Sciatic nerve (tissue), 2 donors: ENCODE measurements at regions not wholly inside any gene's neighbourhood (a gene's known extent, or its start where the extent isn't known, plus 50 kb on each side); places are given as distances from the start of the nearest gene placed in this dataset. TPM values are rescaled to one million over a fixed set of nuclear protein-coding genes. Genes with fewer than 3 reads are reported as not detected.
"Not testable (repeated sequence)": the region's sequence is repeated elsewhere in the genome, so short reads cannot be mapped to it uniquely, and the experiment has no call there.

Experiments
- ATAC-seq: fragments of 200-7000 bp; cut with Tn5 transposase; one replicate; pipeline ENCODE4 v1.9.1; 2020; ENCODE audit warnings: mild to moderate bottlenecking, moderate library complexity
- DNase-seq: peaks from one replicate; pipeline ENCODE4 v3.0.0-alpha.2; 2020; ENCODE audit warnings: low spot score
- intact Hi-C: fragments of 100-400 bp; cut with DNase I; formaldehyde crosslinking; loops from one replicate; pipeline ENCODE4 v1.14.2; 2022
- microRNA-seq: library from miRNA; unstranded; fragments of <30 nt; microRNA quantifications from one replicate; pipeline ENCODE4 v1.2.0, GENCODE V29; 2020
- donor health status: DM: no; HTN: no; CAD: no.
- donor health status: DM: no; HTN: no; CAD: no.

DNA sequence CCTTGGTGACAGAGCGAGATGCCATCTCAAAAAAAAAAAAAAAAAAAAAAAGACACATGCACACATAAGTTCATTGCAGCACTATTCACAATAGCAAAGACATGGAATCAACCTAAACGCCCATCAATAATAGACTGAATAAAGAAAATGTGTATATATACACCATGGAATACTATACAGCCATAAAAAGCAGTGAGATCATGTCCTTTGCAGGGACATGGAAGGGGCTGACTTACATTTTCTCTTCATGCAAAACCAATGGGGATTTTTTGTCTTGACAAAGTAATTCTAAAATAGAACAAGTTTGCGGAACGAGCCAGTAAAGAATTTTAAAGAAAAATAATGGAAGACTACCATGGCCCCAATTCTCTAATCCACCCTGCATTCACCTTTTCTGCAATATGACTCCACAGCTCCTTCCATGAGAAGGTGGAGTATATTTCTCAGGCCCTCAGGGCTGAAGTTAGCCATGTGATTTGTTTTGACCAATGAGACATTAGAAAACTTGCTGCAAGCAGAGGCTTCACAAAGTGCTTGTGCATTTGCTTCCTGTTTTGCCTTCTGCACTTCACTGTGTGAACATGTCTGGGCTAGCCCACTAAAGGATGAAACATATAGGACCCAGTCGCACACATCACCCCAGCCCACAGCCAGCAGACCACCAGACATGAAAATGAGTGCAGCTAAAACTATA is 78.8 kb upstream of the NR5A2 start:
- intact Hi-C loops = no loop called here
- ATAC-seq (no peak), DNase-seq (no peak)

GRCh38 chr1:199951005-199951404 is 76.5 kb upstream of the NR5A2 start:
- ATAC-seq, DNase-seq, intact Hi-C loops: not testable (repeated sequence)

- ATAC-seq = no peak
- intact Hi-C loops = no loop called here
Observed at GRCh38 chr1:199953651-199954050, 73.9 kb upstream of the NR5A2 start.

DNA sequence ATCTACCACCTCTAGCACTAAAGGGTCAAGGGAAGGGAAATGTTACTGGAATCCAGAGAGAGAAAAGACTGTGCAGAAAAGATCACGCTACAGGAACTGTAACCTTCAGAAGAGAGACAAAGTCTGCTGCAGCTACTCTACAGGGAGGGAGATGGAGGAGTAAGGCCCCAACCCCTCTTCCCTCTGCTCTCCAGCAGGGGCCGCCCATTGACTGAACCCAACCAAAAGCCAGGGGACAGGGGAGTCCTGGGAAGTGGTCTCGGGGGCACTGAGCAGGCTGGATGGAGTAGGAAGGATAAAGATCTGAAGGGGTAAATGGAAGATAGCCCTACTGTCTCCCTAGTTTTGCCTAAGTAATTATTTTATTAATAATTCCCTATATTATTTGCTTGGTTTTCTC is 72.8 kb upstream of the NR5A2 start:
- ATAC-seq (no peak), DNase-seq (no peak)
- intact Hi-C loops = no loop called here

More at GRCh38 chr1:199953651-199954050, 73.9 kb upstream of the NR5A2 start:
- DNase-seq = no peak

DNA sequence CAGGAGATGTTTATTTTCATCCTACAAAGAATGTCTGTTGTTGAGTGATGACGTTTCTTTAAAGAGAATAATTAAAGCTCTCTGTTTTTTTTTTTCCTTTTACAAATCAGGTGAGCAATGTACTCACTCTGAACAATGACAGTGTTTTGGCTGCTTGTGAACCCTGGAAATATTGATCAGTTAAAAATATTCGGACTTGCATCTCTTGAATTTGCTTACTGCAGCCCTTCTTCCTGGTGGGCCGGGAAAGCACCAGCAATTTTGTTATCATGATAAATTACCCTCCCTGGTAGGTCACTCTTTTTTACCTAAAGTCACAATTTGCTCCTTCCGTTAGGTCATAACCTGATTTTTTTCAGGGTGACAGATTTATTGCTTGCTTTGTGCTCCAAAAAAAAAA is 72.3 kb upstream of the NR5A2 start:
- intact Hi-C loops = no loop called here
- ATAC-seq (no peak), DNase-seq (no peak)

DNA sequence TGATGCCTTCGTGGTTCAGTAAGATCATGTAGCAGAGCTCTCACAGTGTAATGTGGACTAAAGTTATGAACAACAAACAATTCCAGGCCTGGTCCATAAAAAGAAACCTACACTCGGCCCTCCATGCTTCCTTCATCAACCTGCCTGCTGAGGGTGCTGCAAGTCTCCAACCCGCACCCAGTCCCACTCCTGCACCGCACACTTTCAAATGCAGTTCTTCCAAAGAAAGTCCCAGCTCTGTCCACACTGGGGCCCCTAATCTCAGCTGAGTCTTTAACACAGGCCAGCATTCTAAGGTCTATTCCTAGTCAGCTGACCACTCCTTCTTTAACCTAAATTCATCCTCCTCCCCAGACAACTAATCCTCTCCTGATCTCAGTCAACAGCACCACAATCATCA is 71.5 kb upstream of the NR5A2 start:
- intact Hi-C loops = no loop called here
- ATAC-seq = no peak
- DNase-seq = no peak

DNA sequence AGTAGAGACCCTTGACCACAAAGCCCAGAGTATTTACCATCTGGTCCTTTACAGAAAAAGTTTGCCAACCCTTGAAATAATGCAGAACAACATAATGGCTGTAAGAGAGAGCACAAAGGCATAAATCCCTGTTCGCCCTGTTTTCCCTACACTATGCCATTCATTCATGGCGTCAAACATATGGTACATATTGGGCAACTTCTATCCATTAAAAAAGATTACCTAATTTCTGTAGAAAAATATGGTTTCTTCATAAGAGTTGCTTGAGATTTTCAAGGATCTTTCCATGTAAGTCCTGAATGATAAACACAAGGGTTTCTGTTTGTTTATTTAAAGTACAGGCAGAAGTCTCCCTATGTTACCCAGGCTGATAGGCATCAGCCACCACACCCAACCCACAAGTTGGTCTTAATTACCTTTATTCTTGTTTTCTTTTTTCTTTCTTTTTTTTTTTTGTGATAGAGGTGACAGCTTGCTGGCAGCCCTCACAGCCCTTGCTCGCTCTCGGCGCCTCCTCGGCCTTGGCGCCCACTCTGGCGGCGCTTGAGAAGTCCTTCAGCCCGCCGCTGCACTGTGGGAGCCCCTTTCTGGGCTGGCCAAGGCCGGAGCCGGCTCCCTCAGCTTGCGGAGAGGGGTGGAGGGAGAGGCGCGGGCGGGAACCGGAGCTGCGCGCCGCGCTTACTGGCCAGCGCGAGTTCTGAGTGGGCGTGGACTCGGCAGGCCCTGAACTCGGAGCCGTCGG is 68.3 kb upstream of the NR5A2 start:
- ATAC-seq = no peak
- DNase-seq = no peak
- intact Hi-C loops = no loop called here

GRCh38 chr1:199959775-199960110 is 67.8 kb upstream of the NR5A2 start:
- no peak for ATAC-seq
- intact Hi-C loops = no loop called here
- no peak for DNase-seq

DNA sequence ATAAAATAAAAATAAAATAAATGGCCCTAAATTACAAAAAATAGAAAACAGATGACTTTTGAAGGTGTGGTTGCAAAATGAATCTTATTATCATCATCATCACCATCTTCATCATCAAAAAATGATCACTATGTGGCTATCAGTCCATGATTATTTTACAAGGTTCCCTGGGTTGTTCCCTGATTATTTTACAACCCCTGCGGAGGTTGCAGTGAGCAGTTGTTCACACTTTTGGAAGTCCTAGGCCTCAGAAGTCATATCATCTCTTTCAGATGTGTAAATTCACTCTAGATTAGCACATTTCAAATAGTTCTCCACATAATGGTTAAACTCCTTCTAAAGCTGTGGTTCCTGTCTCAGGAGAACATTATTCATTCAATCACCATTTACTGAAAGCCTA is 57.4 kb upstream of the NR5A2 start:
- intact Hi-C loops = no loop called here
- ATAC-seq = no peak

DNA sequence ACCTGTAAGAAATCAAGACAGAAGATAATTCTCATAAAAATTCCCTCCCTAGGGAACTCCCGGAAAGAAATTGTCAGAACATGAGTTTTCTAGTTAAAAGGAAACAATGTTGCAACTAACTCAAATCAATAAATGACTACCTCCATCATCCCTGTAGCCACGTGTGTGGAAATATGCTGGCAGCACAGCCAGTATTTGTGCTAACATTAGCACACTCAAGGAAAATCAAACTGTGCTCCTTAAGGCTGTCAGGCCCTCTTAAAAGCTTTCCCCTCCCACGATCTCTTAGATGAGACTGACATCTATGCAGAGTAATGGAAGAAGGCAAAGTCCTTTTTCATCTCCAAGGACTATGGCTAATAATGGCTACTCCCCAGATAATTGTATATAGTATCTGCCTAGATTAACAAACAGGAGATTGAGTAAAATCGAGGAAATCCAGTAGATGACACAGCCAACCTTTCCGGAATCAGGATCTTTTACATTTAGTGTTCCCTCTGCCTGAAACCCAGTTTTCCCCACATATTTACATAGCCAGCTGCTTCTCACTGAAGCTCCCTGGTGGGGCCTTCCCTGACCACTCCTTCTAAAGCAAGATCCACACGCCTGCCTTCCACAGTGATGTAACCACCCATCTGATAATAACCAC is 50.9 kb upstream of the NR5A2 start:
- intact Hi-C loops = no loop called here
- DNase-seq = no peak
- ATAC-seq = no peak

More for the DNA sequence above, 57.4 kb upstream of the NR5A2 start:
- no peak for DNase-seq

Small RNA genes in the stretch of these regions (microRNA-seq; reads per million reads assigned to microRNA genes)
- gene MIR181A1 (515 reads per million, percentile 75 among the genes with 10 or more reads in this experiment), gene MIR181B1 (not detected)
